A673 (cell line): ENCODE measurements at regions not wholly inside any gene's neighbourhood (a gene's known extent, or its start where the extent isn't known, plus 50 kb on each side); places are given as distances from the start of the nearest gene placed in this dataset.

Experiments used
- BruUV-seq: library from RNA; stranded (reverse); fragments of 400-500 nt; replicated peaks from 2 replicates; lab custom pipeline; 2021; lab: Mats Ljungman, UMichigan
- CTCF ChIA-PET: fragments of 300-600 bp; sonication (Branson Sonifier 250); formaldehyde crosslinking; loops from one replicate; lab custom pipeline; 2022; ENCODE audit warnings: antibody characterized with exemption; lab: Charles Lee
- POLR2A ChIA-PET: fragments of 300-600 bp; sonication (Branson Sonifier 250); formaldehyde crosslinking; loops from one replicate; lab custom pipeline; 2022; ENCODE audit warnings: antibody characterized with exemption; ENCODE audit not compliant: low non-redundant PET; lab: Charles Lee
- DNase-seq: peaks from one replicate; pipeline ENCODE4 v3.0.0-alpha.2; 2015; ENCODE audit warnings: low spot score
- H3K27ac ChIP-seq: fragments of 200-600 bp; sonication (generic); 2 replicates; pipeline ENCODE4 v1.5.1; 2016; ENCODE audit warnings: mixed run types, low read depth, mild to moderate bottlenecking, mixed read lengths, antibody characterized with exemption, low read length; ENCODE audit not compliant: poor library complexity, severe bottlenecking
- H3K27me3 ChIP-seq: fragments of 200-600 bp; sonication (generic); replicated peaks from 2 replicates; pipeline ENCODE4 v1.6.1; 2017; ENCODE audit warnings: mixed run types, low read depth, mild to moderate bottlenecking, mixed read lengths, antibody characterized with exemption, low read length; ENCODE audit not compliant: insufficient read depth, poor library complexity
- H3K36me3 ChIP-seq: fragments of 200-600 bp; sonication (generic); 2 replicates; pipeline ENCODE4 v1.6.1; 2016; ENCODE audit warnings: mixed run types, mild to moderate bottlenecking, mixed read lengths, antibody characterized with exemption, low read length; ENCODE audit not compliant: insufficient read depth, poor library complexity, severe bottlenecking
- H3K4me1 ChIP-seq: fragments of 200-600 bp; sonication (generic); 2 replicates; pipeline ENCODE4 v1.6.1; 2017; ENCODE audit warnings: mixed run types, mild to moderate bottlenecking, mixed read lengths, antibody characterized with exemption, low read length; ENCODE audit not compliant: insufficient read depth, poor library complexity, severe bottlenecking
- H3K4me3 ChIP-seq: fragments of 200-600 bp; sonication (generic); 2 replicates; pipeline ENCODE4 v1.5.1; 2016; ENCODE audit warnings: low read depth, mixed run types, mild to moderate bottlenecking, mixed read lengths, low read length; ENCODE audit not compliant: poor library complexity, severe bottlenecking
- H3K9me3 ChIP-seq: fragments of 200-600 bp; sonication (generic); 2 replicates; pipeline ENCODE4 v1.6.1; 2016; ENCODE audit warnings: mixed run types, low read depth, mild to moderate bottlenecking, mixed read lengths, antibody characterized with exemption, low read length; ENCODE audit not compliant: poor library complexity, severe bottlenecking
- CTCF ChIP-seq: fragments of 300-800, 200-600 bp; sonication (generic); conservative IDR thresholded peaks from 2 replicates; pipeline ENCODE4 v1.5.1; 2017; ENCODE audit warnings: low read depth, mild to moderate bottlenecking, antibody characterized with exemption, low read length, moderate library complexity, mixed read lengths
- EZH2 ChIP-seq: fragments of 200-600 bp; sonication (generic); IDR thresholded peaks from 2 replicates; pipeline ENCODE4 v1.6.1; 2017; ENCODE audit warnings: borderline replicate concordance, low read depth, mild to moderate bottlenecking, mixed read lengths, antibody characterized with exemption, low read length; ENCODE audit not compliant: poor library complexity, severe bottlenecking
- intact Hi-C: fragments of 100-400 bp; cut with micrococcal nuclease; formaldehyde crosslinking; loops from one replicate; pipeline ENCODE4 v1.10.0; 2022; ENCODE audit not compliant: unreplicated experiment

GRCh38 chr10:105506262-105506661, 865.2 kb downstream of the SORCS3 start:
- CTCF ChIA-PET: no interaction called here
- Histone ChIP-seq H3K27me3 (no peaks in the 10 kb centered on the region), H3K36me3 (no peaks in the 10 kb centered on the region), H3K4me1 (no peaks in the 10 kb centered on the region), H3K9me3 (no peaks in the 10 kb centered on the region), H3K4me3 (no peak overlapping the region), H3K27ac (no peak overlapping the region)
- POLR2A ChIA-PET: no interaction called here
- DNase-seq: no peak
- TF ChIP-seq CTCF: no peak
- no TSS peak for BruUV-seq
- intact Hi-C loops: no loop called here

DNA sequence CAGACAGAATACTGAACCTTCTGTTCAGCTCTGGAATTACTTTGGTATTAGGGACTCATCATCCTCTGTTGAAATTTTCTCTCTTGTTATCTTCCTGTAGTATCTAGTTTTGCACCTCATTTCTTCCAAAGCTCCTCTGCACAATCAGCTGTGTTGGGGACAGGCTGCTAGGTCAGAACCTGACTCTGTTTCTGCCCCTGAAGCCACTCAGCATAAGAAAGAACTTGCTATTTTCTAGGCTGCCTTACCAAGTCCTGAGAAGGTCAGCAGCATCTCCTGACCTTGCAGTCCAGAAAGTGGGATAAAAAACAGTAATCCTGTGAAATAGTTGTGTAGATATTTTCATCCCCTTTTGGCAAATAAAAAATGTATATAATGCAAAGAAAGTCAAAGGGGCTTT, 862.6 kb downstream of the SORCS3 start:
- no peaks in the 10 kb centered on the region for H3K36me3 ChIP-seq
- POLR2A ChIA-PET: no interaction called here
- intact Hi-C loops: no loop called here
- H3K27ac ChIP-seq: no peak overlapping the region
- no TSS peak for BruUV-seq
- no peak overlapping the region for H3K4me3 ChIP-seq
- DNase-seq: no peak
- no peaks in the 10 kb centered on the region for H3K9me3 ChIP-seq
- no peak for TF ChIP-seq EZH2
- no peak for TF ChIP-seq CTCF
- H3K27me3 ChIP-seq: no peaks in the 10 kb centered on the region
- H3K4me1 ChIP-seq: no peaks in the 10 kb centered on the region
- CTCF ChIA-PET: no interaction called here

DNA sequence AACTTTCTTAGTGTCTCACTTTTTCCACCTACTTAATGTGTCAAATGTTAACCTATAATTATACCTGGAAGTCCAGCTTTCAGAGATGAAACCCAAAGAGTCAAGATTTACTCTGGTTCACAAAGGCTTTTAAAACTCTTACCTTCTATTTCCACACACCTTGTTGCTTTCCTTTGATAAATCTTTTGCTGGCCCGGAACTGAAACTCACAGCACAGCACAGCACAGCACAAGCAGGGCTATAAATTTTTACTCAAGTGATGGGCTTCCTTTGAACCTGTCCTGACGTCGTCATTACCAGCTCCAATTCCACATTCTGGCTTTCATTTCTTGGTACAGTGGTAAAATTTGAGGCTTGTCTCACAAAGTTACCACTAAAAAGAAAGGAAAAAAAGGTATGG, 861.0 kb downstream of the SORCS3 start:
- no TSS peak for BruUV-seq

More for the DNA sequence above, 861.0 kb downstream of the SORCS3 start:
- H3K9me3 ChIP-seq: no peaks in the 10 kb centered on the region
- DNase-seq: no peak
- H3K27me3 ChIP-seq: no peaks in the 10 kb centered on the region
- H3K4me3 ChIP-seq: no peak overlapping the region
- intact Hi-C loops: no loop called here
- TF ChIP-seq EZH2: no peak
- TF ChIP-seq CTCF: no peak
- H3K27ac ChIP-seq: no peak overlapping the region
- ChIA-PET POLR2A (no interaction called here), CTCF (no interaction called here)
- no peaks in the 10 kb centered on the region for H3K4me1 ChIP-seq
- no peaks in the 10 kb centered on the region for H3K36me3 ChIP-seq
